Fibroblast of the aortic adventitia (primary cell): ENCODE measurements at regions not wholly inside any gene's neighbourhood (a gene's known extent, or its start where the extent isn't known, plus 50 kb on each side); places are given as distances from the start of the nearest gene placed in this dataset.

Experiments used
- DNase-seq: peaks from one replicate; pipeline ENCODE4 v3.0.0-alpha.2; 2010; ENCODE audit warnings: low read depth
- H3K4me3 ChIP-seq: 2 replicates; pipeline ENCODE4 v1.5.1; 2011; ENCODE audit warnings: low read depth, mild to moderate bottlenecking, control low read depth, low read length, moderate library complexity
- CTCF ChIP-seq: IDR thresholded peaks from 2 replicates; pipeline ENCODE4 v1.5.1; 2011; ENCODE audit warnings: mild to moderate bottlenecking, low read length, control low read depth, inconsistent platforms; ENCODE audit not compliant: insufficient read depth

GRCh38 chr10:47233631-47234030 lies 66.4 kb upstream of the GDF10 start:
- TF ChIP-seq CTCF: no peak
- no peak overlapping the region for H3K4me3 ChIP-seq
- DNase-seq: no peak

DNA sequence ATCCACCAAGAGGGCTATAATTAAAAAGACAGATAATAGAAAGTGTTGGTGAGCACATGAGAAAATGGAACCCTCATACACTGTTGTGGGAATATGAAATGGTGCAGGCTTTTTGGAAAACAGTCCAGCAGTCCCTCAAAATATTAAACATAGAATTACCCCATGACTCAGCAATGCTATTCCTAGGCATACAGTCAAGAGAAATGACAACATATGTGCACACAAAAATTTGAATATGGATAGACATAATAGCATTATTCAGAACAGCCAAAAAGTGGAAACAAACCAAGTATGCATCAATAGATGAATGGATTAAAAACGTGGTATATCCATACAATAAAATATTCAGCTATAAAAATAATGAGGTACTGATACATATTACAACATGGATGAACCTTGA lies 64.5 kb upstream of the GDF10 start:
- TF ChIP-seq CTCF: no peak
- no peak for DNase-seq
- no peak overlapping the region for H3K4me3 ChIP-seq

GRCh38 chr10:47237316-47238260 lies 62.4 kb upstream of the GDF10 start:
- no peak for DNase-seq
- no peak for TF ChIP-seq CTCF
- H3K4me3 ChIP-seq: no peak overlapping the region

- H3K4me3 ChIP-seq: no peak overlapping the region
- no peak for TF ChIP-seq CTCF
- no peak for DNase-seq
Observed at GRCh38 chr10:47238331-47239095, 61.5 kb upstream of the GDF10 start.

DNA sequence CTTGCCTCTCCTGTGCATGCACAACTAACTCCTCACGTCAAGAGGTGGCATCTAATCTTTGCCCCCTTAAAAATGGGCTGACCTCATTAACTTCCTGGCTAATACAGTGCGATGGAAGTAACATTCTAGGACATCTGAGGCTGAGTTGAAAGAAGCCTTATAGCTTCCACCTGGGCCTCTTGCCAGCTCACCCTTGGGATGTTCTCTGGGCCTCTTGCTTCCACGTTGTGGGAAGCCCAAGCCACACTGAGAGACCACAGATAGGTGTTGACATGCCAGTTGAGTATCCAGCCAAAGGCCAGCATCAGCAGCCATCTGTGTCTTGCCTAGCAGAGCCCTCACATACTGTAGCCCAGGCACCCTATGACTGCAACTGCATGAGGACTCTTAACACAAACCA lies 60.8 kb upstream of the GDF10 start:
- DNase-seq: no peak
- no peak for TF ChIP-seq CTCF

DNA sequence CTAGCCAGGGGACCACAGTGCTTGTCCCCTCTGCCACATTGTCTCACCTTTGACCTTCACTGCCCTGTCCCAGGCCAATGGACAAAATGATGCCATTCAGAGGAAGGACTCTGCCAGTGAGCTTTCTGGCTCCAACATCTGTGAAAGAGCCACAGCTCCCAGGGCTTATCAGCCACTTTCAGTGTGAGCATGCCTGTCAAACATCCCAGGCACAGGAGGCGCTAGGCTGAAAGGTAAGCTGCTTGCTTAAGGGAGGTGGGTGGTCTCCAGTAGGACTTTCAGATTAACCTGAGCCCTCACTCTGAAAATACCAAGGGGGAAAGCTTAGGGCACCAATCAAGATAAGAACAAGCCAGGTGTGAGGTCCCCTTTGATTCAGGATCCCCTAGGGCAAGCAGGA lies 59.8 kb upstream of the GDF10 start:
- no peak for TF ChIP-seq CTCF
- H3K4me3 ChIP-seq: no peak overlapping the region
- DNase-seq: no peak

More for the DNA sequence above, 60.8 kb upstream of the GDF10 start:
- no peak overlapping the region for H3K4me3 ChIP-seq
